DMS114 treated with DMSO at 0.1 percent for 48 hours (cell line): ENCODE measurements at regions not wholly inside any gene's neighbourhood (a gene's known extent, or its start where the extent isn't known, plus 50 kb on each side); places are given as distances from the start of the nearest gene placed in this dataset.

ENCODE experiments used
- DNase-seq: peaks from one replicate; lab custom pipeline; 2025; ENCODE audit not compliant: unreplicated experiment; lab: John Stamatoyannopoulos, UW

GRCh38 chr20:56797023-56797422 is 167.9 kb downstream of the TFAP2C start:
- no peak for DNase-seq

- no peak for DNase-seq
Observed at GRCh38 chr20:56798634-56799033, 169.5 kb downstream of the TFAP2C start.

GRCh38 chr20:56799187-56799586 is 170.1 kb downstream of the TFAP2C start:
- no peak for DNase-seq

GRCh38 chr20:56800088-56800487 is 171.0 kb downstream of the TFAP2C start:
- no peak for DNase-seq

- DNase-seq: no peak
Observed at GRCh38 chr20:56801971-56802755, 173.1 kb downstream of the TFAP2C start.

- DNase-seq: no peak
Observed at GRCh38 chr20:56802805-56803204, 173.7 kb downstream of the TFAP2C start.

GRCh38 chr20:56805313-56805712 is 176.2 kb downstream of the TFAP2C start:
- DNase-seq: no peak

GRCh38 chr20:56805966-56806365 is 176.9 kb downstream of the TFAP2C start:
- DNase-seq: no peak

- DNase-seq: no peak
Observed at GRCh38 chr20:56806952-56807517, 177.9 kb downstream of the TFAP2C start.

GRCh38 chr20:56808117-56808725 is 179.1 kb downstream of the TFAP2C start:
- DNase-seq: no peak

GRCh38 chr20:56808732-56809131 is 179.6 kb downstream of the TFAP2C start:
- no peak for DNase-seq

GRCh38 chr20:56809668-56810067 is 180.6 kb downstream of the TFAP2C start:
- DNase-seq: no peak

GRCh38 chr20:56810141-56810540 is 181.0 kb downstream of the TFAP2C start:
- no peak for DNase-seq

GRCh38 chr20:56815796-56816195 is 186.7 kb downstream of the TFAP2C start:
- DNase-seq: no peak

- DNase-seq: no peak
Observed at GRCh38 chr20:56816349-56816748, 187.2 kb downstream of the TFAP2C start.

- no peak for DNase-seq
Observed at GRCh38 chr20:56817780-56818675, 188.9 kb downstream of the TFAP2C start.

- DNase-seq: no peak
Observed at GRCh38 chr20:56820984-56821383, 191.9 kb downstream of the TFAP2C start.

GRCh38 chr20:56826306-56826704 is 197.2 kb downstream of the TFAP2C start:
- no peak for DNase-seq

GRCh38 chr20:56826705-56827665 is 197.9 kb downstream of the TFAP2C start:
- no peak for DNase-seq

- DNase-seq: no peak
Observed at GRCh38 chr20:56827763-56828162, 198.7 kb downstream of the TFAP2C start.
